Right hindlimb (tissue), 1 donor: ENCODE measurements at regions not wholly inside any gene's neighbourhood (a gene's known extent, or its start where the extent isn't known, plus 50 kb on each side); places are given as distances from the start of the nearest gene placed in this dataset.
"Not testable (repeated sequence)": the region's sequence is repeated elsewhere in the genome, so short reads cannot be mapped to it uniquely, and the experiment has no call there.

ENCODE experiments used
- DNase-seq: peaks from one replicate; pipeline ENCODE4 v3.0.0-alpha.2; 2018

DNA sequence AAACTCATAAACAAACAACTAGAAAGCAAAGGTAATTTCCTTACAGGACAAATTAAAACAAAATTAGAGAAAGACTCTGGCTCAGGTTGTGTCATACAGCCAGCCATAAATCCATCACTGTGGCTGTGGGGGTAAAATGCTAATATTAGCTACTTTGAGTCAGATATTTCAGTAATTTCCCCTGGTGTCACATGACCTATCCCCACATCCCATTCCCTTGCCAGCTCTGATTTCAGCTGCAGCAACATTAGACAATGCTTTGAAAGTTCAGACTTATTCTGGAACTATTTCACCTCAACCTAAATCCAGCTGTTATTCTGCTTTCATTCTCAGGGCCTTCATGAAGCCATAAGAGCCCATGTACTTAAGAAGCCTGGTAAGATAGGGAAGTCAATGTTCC lies 55.3 kb downstream of the RPL10L start:
- no peak for DNase-seq

DNA sequence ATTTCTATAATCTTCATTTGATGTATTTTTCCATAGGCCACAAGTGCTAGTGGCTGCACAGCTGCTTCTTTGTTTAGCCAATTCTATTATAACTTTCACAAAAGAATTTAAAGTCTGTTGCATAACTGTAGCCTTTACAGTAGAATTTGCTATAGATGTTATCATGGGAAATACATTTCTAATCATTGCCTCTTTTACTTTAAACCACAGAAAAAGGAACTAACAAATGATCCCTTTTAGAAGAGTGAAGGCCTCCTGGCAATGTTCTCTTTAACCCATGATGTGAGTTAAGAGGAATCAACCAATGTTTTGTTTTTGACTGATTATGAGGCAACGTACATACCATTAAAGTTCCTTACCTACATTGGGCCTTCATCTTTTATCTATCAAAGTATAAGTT lies 68.8 kb downstream of the RPL10L start:
- no peak for DNase-seq

DNA sequence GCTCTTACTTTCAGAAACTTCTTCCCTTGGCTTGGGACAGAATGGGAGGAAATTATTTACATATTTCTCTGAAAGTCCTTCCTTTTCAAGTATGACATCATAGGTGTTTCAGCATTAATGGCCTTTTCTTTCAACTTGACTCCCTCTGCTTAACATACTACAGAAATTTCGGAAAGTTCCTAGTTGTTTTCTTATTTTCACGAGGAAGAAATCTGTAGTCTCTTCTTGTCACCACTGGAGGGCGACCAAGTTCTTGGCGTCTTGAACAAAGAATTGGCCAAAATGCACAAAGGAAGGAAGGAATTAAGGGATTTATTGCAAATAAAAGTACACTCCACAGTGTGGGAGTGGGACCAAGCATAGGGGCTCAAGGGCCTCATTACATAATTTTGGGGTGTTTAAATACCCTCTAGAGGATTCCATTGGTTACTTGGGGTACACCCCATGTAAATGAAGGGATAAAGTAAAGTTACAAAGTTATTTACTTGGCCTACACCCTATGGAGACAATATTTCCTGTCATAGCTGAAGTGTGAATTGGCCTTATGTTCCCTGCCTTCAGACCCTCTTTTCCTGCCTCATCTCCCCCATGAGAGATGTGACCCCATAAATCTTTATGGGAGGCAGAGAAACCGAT lies 70.4 kb downstream of the RPL10L start:
- DNase-seq = peak; percentile 17

- no peak for DNase-seq
Measured at GRCh38 chr14:46574978-46575375, 76.6 kb downstream of the RPL10L start.

DNA sequence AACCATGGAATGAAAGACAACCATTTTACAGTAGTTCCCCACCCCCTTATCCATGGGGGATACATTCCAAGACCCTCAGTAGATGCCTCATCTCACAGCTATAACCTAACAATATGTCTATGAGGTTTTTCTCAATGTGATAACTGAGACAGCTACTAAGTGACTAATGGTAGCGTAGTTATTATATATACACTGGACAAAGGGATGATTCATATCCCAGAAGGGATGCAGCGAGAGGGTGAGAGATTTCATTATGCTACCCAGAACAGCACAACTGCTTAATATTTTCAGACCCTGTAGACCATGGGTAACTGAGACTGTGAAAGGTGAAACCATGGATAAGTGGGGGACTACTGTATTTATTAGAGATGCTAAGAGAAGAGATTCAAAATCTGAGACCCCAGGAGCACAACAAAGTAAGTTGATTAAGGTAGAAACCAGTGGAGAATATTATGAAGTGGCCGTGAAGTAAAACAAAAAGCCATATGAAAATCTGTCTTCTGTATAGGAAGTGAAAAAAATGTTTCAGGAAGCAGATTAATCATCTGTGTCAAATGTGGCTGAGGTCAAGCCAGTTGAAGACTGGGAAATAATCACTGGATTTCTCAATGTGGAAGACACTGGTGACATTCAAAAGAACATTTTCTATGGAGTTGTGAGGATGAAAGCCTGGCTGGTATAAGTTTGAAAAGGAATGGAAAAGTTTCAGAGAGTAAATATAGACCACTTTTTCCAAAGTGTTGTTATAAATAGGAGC lies 77.2 kb downstream of the RPL10L start:
- DNase-seq = no peak

GRCh38 chr14:46573498-46573897 lies 78.1 kb downstream of the RPL10L start:
- DNase-seq = no peak

GRCh38 chr14:46571970-46572369 lies 79.6 kb downstream of the RPL10L start:
- DNase-seq = no peak

DNA sequence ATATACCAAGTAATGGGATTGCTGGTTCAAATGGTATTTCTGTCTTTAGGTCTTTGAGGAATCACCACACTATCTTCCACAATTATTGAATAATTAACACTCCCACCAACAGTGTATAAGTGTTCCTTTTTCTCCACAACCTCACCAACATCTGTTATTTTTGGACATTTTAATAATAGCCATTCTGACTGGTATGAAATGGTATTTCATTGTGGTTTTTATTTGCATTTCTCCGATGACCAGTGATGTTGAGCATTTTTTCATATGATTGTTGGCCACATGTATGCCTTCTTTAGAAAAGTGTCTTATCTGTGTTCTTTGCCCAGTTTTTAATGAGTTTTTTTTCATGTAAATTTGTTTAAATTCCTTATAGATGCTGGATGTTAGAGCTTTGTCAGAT lies 83.4 kb downstream of the RPL10L start:
- DNase-seq = not testable (repeated sequence)

- no peak for DNase-seq
Measured at GRCh38 chr14:46550836-46551235, 100.7 kb downstream of the RPL10L start.

GRCh38 chr14:46540986-46541385 lies 110.6 kb downstream of the RPL10L start:
- DNase-seq = no peak

DNA sequence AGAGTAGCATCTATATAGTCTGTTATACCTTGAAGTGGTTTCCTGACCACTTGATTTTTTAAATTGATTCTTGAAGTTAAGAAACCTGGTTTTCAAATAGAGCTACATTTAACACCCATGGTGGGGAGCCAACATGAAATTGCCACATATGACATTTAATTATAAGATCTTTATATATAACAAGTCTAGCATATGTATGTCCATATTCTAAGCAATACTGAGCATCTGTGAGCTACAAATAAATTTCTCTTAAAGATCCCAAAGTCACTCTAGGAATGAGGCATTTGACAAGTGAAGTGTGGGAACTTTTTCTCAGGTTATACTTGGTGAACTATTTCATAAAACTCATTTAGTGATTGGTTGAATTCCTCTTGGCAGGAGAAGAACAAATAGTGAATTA lies 132.5 kb downstream of the RPL10L start:
- DNase-seq = no peak

DNA sequence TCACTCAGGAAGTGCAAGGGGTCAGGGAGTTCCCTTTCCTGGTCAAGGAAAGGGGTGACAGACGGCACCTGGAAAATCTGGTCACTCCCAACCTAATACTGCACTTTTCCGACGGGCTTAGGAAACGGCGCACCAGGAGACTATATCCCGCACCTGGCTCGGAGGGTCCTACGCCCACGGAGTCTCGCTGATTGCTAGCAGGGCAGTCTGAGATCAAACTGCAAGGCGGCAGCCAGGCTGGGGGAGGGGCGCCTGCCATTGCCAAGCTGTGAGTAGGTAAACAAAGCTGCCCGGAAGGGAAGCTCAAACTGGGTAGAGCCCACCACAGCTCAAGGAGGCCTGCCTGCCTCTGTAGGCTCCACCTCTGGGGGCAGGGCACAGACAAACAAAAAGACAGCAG lies 142.8 kb downstream of the RPL10L start:
- DNase-seq = not testable (repeated sequence)

- no peak for DNase-seq
Measured at GRCh38 chr14:46499521-46499920, 152.1 kb downstream of the RPL10L start.

DNA sequence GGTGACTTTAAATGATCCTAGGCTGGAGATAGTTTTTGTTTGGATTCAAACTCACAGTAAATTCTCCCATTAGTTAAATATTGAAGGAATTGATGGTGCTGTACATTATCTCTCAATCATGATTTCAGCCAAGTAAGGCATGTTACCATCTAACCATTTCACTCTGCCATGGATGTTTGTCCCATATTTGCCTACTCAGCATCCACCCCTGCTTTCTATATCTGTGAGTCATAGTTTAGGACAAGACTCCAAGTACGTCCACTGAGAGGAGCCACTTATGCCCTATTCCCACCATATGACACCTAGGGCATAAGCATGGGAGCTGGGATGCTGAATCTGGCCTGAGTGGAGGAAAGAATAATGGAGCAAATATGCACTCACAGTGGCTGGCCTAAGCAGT lies 155.2 kb downstream of the RPL10L start:
- no peak for DNase-seq

DNA sequence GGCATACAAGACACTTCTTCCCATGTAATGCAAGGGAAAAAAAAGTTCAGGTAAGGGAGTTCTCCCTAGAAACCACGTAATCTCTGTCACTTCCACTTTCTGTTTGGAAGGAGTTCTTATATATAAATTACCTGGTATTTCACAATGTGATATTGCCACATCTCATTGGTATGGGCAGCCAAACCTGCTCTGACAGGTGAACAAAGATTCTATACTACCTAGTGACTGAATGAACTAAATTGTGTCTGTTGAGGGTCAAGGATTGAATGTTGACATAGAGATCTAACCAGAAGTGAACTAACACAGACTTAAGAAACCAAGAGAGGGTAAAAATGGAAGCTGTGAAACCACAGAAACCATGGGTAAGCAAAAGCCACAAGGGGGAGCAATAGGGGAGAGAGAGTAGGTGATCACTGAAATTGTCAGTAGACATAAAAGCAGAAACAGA lies 161.3 kb downstream of the RPL10L start:
- DNase-seq = no peak

GRCh38 chr14:46488374-46488773 lies 163.2 kb downstream of the RPL10L start:
- DNase-seq = no peak

- no peak for DNase-seq
Measured at GRCh38 chr14:46487582-46488350, 163.8 kb downstream of the RPL10L start.

DNA sequence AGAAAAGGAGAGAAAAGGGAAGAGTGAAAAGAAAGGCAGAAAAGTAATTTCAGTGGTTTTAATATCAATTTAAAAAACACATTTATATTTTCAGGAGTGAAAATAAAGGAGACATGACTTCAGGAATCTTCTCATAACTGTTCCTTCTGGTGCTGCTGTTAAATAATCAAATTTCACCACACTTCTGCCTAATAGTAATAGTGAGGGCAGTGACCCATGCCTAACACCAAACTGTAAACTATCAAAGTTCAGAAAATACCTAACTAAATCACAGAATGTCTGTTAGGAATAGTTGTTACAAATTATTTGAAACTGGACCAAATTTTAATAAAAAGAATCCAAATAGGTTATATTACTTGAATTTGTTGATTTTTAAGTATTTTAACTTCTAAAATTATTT lies 169.4 kb downstream of the RPL10L start:
- no peak for DNase-seq

DNA sequence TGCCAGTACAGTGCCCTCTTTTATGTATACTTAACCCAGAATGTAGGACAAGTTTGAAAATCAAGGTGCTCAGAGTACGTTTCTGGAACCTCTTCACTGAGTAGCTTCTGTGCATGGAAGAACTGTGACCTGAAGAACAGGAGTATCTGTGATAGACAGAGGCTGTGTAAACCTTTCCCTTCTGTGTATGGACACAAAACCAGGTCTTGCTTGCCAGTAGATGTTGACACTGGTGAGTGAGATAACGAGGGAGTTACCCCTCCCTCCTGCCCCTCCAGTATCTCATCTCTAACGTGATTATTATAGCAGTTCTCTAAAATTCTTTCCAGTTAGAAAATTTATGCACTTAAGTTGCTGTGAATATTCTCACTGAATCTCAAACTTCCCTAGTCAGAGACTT lies 170.8 kb downstream of the RPL10L start:
- DNase-seq = no peak

- no peak for DNase-seq
Measured at GRCh38 chr14:46472261-46472660, 179.3 kb downstream of the RPL10L start.

DNA sequence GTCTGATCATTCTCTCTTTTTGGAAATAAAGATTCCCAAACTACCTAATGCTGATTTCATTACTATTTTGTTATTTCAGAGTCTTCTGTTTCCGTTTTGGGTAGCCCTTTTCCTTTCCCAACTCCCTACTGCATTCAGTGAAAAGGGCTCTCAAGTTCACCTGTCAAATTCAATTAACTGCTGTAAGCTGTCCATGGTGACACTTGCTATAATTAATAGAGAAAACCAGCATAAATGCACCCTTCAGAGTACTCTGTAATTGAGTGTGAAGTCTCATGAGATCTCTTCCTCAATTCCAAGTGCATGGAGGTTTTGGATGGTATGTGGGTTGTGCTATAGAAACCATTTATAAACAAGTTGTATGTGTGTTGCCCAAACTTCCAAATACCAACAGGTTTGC lies 187.2 kb downstream of the RPL10L start:
- DNase-seq = no peak

- no peak for DNase-seq
Measured at GRCh38 chr14:46451800-46452199, 199.8 kb downstream of the RPL10L start.

DNA sequence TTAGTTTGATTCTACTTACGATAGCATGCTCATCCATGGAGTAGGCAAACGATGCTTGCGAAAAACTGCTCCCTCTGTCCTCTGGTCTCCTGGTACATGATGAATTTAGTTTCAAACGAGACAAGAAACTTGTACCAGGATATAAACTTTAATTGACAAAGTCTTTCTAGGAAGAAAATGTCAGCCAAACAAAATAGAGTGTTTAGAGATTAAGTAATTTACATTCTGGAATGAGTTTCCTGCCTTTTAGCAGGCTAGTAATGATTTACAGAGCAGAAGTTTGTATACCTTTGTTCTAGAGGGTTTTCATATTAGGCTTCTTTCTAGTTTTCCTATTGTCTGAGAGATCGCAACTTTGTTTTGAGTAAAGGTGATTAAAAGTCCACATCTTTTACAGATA lies 206.9 kb downstream of the RPL10L start:
- DNase-seq = no peak

DNA sequence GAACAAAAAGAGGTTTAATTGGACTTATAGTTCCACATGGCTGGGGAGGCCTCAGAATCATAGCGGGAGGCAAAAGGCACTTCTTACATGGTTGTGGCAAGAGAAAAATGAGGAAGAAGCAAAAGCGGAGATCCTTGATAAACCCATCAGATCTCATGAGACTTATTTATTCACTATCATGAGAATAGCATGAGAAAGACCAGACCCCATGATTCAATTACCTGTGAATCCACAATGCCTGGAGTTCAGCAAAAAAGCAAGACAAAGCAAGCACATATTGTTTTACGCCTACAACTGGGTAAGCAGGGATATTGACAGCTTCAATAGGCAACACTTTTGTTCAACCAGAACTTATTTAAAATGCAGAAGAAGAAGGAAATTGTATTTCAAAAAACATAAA lies 218.2 kb downstream of the RPL10L start:
- no peak for DNase-seq
